Upper lobe of right lung (tissue), 1 donor: ENCODE measurements at regions not wholly inside any gene's neighbourhood (a gene's known extent, or its start where the extent isn't known, plus 50 kb on each side); places are given as distances from the start of the nearest gene placed in this dataset.

Source experiments
- ATAC-seq: fragments of 200-7000 bp; cut with Tn5 transposase; one replicate; pipeline ENCODE4 v1.9.1; 2020; ENCODE audit warnings: mild to moderate bottlenecking, moderate library complexity
- DNase-seq: peaks from one replicate; pipeline ENCODE4 v3.0.0-alpha.2; 2020
- H3K27ac ChIP-seq: fragments of 200-600 bp; one replicate; pipeline ENCODE4 v1.8.0; 2022
- H3K27me3 ChIP-seq: fragments of 200-600 bp; one replicate; pipeline ENCODE4 v1.8.0; 2022; ENCODE audit warnings: mild to moderate bottlenecking
- H3K36me3 ChIP-seq: fragments of 200-600 bp; one replicate; pipeline ENCODE4 v1.8.0; 2022
- H3K4me1 ChIP-seq: fragments of 200-600 bp; one replicate; pipeline ENCODE4 v1.8.0; 2022
- H3K4me3 ChIP-seq: fragments of 200-600 bp; one replicate; pipeline ENCODE4 v1.8.0; 2022; ENCODE audit warnings: mild to moderate bottlenecking
- H3K9me3 ChIP-seq: fragments of 200-600 bp; one replicate; pipeline ENCODE4 v1.8.0; 2022
- CTCF ChIP-seq: fragments of 200-600 bp; IDR thresholded peaks from one replicate; pipeline ENCODE4 v1.8.0; 2022; ENCODE audit warnings: antibody characterized with exemption
- intact Hi-C: fragments of 100-400 bp; cut with DNase I; formaldehyde crosslinking; loops from one replicate; pipeline ENCODE4 v1.11.0; 2022
- donor health status: DM: no; HTN: yes; CAD: no; lungs with severe emphysema.

DNA sequence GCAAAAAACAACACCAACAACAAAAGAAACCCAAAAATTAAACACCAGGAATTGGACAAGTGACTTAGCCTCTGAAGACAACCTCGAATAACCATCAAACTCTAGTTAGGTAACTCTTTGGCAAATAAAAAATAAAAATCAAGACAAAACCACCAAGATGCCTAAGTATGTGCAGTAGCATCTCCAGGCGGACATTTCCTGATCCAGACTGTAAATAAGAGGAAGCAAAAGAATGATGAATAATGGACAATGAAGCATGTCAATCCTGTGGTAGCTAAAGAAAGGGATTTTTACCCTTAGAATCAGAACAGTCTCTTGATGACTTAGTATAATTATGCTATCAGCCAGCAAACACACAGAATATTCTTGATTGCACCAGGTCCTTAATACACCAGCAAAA lies 276.7 kb upstream of the DIAPH2 start:
- Histone ChIP-seq H3K4me3 (no peak overlapping the region), H3K27ac (no peak overlapping the region), H3K27me3 (no peaks in the 10 kb centered on the region), H3K36me3 (no peaks in the 10 kb centered on the region), H3K9me3 (no peaks in the 10 kb centered on the region), H3K4me1 (no peaks in the 10 kb centered on the region)
- TF ChIP-seq CTCF, result no peak
- DNase-seq, result no peak
- intact Hi-C loops, result no loop called here
- ATAC-seq, result no peak

GRCh38 chrX:96410927-96411326 lies 273.7 kb upstream of the DIAPH2 start:
- no peak overlapping the region for H3K4me3 ChIP-seq
- no peak for ATAC-seq
- H3K27me3 ChIP-seq, result no peaks in the 10 kb centered on the region
- no peak for DNase-seq
- no peaks in the 10 kb centered on the region for H3K4me1 ChIP-seq
- no peaks in the 10 kb centered on the region for H3K9me3 ChIP-seq
- H3K27ac ChIP-seq, result no peak overlapping the region
- intact Hi-C loops, result no loop called here
- TF ChIP-seq CTCF, result no peak
- H3K36me3 ChIP-seq, result no peaks in the 10 kb centered on the region

DNA sequence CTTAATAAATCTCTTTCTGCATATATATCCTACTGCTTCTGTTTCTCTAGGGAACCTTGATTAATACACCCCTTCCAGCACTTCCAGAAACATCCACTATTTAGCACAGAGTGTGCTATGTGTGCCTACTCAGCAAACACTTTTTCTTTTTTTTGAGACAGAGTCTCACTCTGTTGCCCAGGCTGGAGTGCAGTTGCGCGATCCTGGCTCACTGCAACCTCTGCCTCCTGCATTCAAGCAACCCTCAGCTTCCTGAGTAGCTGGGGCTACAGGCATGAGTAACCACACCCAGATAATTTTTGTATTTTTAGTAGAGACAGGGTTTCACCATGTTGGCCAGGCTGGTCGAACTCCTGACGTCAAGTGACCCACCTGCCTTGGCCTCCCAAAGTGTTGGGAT lies 266.9 kb upstream of the DIAPH2 start:
- TF ChIP-seq CTCF, result no peak

DNA sequence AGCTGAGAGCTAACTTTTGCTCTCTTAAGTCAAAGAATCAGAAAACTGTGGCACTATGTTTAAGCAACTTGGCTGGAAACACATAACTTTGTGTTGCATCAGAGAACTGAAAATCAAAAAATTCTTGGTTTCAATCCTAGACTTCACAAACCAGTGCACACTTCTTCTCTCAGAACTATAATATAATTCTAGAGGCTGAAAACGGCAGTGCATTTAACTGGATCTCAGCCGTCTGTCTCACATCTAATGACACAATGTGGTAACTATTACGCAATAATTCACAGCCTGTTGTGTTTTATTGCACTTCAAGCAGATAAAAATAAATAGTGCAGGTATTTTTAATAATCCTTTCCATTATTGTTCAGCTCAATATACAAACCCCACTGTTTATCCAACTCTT lies 260.6 kb upstream of the DIAPH2 start:
- Histone ChIP-seq H3K4me3 (no peak overlapping the region), H3K9me3 (no peaks in the 10 kb centered on the region), H3K27ac (peak overlapping the region; percentile 6), H3K36me3 (no peaks in the 10 kb centered on the region), H3K4me1 (peaks cover 4% of the 10 kb centered on the region), H3K27me3 (no peaks in the 10 kb centered on the region)
- no peak for TF ChIP-seq CTCF
- intact Hi-C loops, result no loop called here
- DNase-seq (no peak), ATAC-seq (no peak)

More for the DNA sequence above, 266.9 kb upstream of the DIAPH2 start:
- Histone ChIP-seq H3K36me3 (no peaks in the 10 kb centered on the region), H3K9me3 (no peaks in the 10 kb centered on the region), H3K27ac (no peak overlapping the region), H3K27me3 (no peaks in the 10 kb centered on the region), H3K4me1 (no peaks in the 10 kb centered on the region), H3K4me3 (no peak overlapping the region)
- intact Hi-C loops, result no loop called here
- DNase-seq, result no peak
- peak; percentile 68 for ATAC-seq

- Histone ChIP-seq H3K27me3 (no peaks in the 10 kb centered on the region), H3K9me3 (no peaks in the 10 kb centered on the region), H3K4me3 (no peak overlapping the region), H3K27ac (no peak overlapping the region), H3K36me3 (no peaks in the 10 kb centered on the region), H3K4me1 (peaks cover 4% of the 10 kb centered on the region)
- TF ChIP-seq CTCF, result no peak
- DNase-seq (no peak), ATAC-seq (no peak)
- intact Hi-C loops, result no loop called here
These were observed 259.4 kb upstream of the DIAPH2 start for GRCh38 chrX:96425200-96425599.

DNA sequence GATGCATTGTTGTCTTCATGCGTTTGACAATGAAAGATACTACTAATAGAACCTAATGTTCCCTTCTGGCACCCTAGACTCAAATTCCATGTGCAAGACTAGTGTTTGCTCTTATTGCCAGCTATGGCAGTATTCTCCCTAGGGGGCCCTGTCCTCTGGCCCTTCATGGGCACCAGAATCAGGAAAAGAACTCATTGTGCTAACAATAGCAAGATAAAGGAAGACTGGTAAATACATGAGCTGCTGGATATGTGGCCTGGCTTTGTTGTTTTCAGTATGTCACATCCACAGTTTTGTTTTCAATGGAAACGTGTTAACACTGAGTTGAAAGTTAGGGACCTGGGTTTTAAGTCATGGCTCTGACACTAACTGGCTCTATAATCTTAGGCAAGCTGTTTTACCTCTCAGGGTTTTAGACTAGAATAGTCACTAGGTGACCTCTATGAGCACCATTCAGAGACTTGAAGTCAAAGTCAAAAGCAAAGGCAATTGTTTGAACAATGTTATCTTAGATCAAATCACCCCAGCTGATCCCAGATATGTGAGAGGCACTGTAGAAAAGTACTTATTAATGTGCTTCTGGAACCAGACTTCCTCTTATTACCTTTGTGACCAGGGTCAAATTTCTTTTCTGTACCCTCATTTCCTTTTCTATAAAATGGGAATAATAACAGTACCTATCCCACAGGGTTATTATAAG lies 253.7 kb upstream of the DIAPH2 start:
- ATAC-seq (no peak), DNase-seq (no peak)
- Histone ChIP-seq H3K27ac (no peak overlapping the region), H3K4me3 (no peak overlapping the region), H3K4me1 (no peaks in the 10 kb centered on the region), H3K27me3 (no peaks in the 10 kb centered on the region), H3K9me3 (no peaks in the 10 kb centered on the region), H3K36me3 (no peaks in the 10 kb centered on the region)
- intact Hi-C loops, result no loop called here
- TF ChIP-seq CTCF, result no peak
